ENCODE measurements at regions not wholly inside any gene's neighbourhood (a gene's known extent, or its start where the extent isn't known, plus 50 kb on each side); places are given as distances from the start of the nearest gene placed in this dataset.
"Not testable (repeated sequence)": the region's sequence is repeated elsewhere in the genome, so short reads cannot be mapped to it uniquely, and the experiment has no call there.

DNA sequence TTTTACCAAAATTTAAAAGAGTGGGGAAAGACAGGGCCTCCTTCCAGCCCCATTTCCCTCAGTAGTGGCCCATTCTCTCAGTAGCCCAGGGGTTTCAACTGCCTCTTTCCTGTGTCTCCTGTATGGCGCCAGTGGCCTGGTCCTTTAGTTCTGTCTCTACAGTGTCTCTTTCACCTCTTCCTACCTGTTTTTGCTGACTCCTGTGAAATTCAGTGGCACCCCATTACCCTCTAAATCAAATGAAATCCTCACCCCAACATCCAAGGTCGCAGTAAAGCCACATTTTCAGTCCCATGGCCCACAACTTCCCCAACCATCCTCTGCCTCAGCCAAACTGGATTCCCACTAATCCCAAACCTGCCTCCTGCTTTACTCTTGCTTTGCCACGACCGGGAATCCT is 200.7 kb downstream of the IPMK start:
- no peak for DNase-seq (ENCODE audit: low read depth)

GRCh38 chr10:58066126-58066525 is 201.6 kb downstream of the IPMK start:
- DNase-seq (ENCODE audit: low read depth), result no peak

GRCh38 chr10:58065529-58065815 is 202.2 kb downstream of the IPMK start:
- no peak for DNase-seq (ENCODE audit: low read depth)

DNA sequence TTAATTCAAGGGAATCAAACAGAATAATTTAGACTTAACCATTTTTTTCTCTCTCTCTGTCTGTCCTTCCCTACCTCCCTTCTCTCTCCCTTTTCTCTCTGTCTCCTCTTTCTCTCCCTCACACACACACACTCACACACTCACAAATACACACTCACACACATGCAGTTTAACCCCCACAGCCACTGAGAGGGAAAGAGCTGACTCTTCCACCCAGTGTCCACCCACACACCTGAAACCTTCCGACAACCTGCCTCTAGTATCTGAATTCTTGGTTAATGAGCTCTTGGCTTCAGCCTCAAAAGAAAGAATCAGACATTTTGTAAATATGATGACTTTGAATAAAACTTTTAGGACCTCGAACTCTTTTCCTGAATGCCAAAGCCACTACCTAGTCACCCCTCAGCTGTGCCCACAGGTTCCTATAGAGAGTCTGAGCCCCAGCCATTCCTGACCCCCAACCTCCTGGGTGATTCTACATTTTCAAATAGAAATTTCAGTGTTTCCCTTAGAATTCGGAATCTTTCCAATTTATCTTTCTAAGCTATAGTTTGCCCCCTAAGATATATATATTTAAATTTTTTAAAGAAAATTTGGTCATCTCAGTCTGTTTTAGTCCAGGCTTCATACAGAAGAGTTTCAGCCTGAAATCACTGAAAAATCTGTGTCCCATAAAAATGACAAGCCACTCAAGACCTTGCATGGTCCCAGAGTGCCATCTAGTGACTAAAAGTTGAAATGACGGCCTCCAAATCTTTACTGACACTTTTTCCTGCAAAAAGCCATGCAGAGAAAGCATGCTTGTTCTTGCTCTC is 202.8 kb downstream of the IPMK start:
- peak; percentile 61 for DNase-seq (ENCODE audit: low read depth)

DNA sequence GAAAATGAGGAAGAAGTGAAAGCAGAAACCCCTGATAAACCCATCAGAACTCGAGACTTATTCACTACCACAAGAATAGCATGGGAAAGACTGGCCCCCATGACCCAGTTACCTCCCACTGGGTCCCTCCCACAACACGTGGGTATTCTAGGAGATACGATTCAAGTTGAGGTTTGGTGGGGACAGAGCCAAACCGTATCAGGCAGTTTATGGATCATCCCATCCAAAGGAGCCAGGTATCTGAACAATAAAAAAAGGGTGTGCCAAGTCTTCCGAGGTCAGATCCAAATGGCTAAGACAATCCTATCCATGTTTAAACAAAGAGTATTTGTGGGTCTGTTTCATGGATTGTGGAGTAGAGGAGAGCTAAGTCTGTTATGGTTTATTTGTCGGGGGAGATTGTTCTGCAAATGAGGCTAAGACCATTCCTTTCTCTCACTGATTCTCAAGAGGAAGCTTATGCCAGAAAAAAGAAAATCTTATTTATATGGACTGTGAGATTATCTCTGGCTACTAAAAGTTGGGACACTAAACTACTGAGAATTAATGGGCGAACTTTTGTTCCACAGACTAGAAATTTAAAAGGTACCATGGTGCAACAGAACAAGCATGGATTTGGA is 203.7 kb downstream of the IPMK start:
- DNase-seq (ENCODE audit: low read depth), result no peak

GRCh38 chr10:58058683-58059082 is 209.0 kb downstream of the IPMK start:
- DNase-seq (ENCODE audit: low read depth), result not testable (repeated sequence)

DNA sequence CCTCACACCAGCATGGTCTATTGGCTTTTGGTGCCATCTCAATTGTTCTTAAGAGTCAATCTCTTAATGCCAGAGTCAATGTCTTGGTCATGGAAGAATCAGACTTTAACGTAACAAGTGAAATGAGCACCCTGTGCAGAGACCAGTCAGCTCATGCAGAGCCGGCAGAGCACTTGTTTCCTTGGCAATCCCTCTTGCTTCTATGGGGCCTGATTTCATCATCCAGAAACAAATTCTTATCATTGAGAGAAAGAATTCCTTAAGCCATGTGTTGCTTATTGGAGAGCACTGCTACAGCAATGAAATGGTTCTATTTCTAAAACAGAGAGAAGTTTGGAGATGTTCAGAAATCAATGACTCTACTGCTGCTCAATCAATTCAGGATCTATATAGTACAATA is 212.8 kb downstream of the IPMK start:
- DNase-seq (ENCODE audit: low read depth), result no peak

GRCh38 chr10:58052772-58053171 is 214.9 kb downstream of the IPMK start:
- DNase-seq (ENCODE audit: low read depth), result peak; percentile 28

GRCh38 chr10:58050575-58050974 is 217.1 kb downstream of the IPMK start:
- no peak for DNase-seq (ENCODE audit: low read depth)

GRCh38 chr10:58048936-58049335 is 218.8 kb downstream of the IPMK start:
- DNase-seq (ENCODE audit: low read depth), result no peak

GRCh38 chr10:58044072-58044471 is 223.6 kb downstream of the IPMK start:
- DNase-seq (ENCODE audit: low read depth), result peak; percentile 67

DNA sequence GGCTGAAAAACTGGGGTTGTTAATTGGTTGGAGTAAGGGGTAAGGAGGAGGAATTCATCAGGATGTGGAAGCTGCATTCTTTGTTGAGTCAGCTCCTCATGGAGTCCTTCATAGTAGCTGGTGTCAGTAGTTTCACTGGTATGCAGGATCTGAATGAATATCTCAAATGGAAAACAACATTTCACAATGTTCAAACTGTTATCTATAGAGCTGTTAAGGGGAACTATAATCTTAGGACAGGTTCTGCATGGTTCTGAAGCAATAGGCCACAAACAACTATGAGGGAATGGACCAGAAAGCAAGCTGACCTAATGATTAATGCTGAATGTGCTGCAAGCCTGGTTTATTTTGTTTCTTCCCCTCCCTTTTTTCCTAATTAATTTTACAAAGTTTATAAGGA is 225.8 kb downstream of the IPMK start:
- DNase-seq (ENCODE audit: low read depth), result no peak

DNA sequence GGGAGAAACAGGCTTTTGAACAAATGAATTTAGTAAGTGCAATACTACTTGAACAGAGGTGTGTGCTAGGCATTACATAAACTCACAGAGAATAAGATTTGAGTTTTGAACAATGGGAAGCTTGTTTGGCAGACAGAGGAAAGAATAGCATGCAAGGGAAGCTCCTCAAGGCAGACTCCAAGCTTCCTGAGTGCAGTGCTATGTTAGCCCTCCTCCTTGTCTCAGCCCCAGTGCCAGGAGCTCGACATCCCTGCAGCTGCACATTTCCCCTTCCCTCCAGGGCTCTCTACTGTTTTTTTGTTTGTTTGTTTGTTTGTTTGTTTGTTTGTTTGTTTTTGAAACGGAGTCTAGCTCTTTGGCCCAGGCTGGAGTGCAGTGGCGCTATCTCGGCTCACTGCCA is 237.5 kb downstream of the IPMK start:
- DNase-seq (ENCODE audit: low read depth), result no peak

DNA sequence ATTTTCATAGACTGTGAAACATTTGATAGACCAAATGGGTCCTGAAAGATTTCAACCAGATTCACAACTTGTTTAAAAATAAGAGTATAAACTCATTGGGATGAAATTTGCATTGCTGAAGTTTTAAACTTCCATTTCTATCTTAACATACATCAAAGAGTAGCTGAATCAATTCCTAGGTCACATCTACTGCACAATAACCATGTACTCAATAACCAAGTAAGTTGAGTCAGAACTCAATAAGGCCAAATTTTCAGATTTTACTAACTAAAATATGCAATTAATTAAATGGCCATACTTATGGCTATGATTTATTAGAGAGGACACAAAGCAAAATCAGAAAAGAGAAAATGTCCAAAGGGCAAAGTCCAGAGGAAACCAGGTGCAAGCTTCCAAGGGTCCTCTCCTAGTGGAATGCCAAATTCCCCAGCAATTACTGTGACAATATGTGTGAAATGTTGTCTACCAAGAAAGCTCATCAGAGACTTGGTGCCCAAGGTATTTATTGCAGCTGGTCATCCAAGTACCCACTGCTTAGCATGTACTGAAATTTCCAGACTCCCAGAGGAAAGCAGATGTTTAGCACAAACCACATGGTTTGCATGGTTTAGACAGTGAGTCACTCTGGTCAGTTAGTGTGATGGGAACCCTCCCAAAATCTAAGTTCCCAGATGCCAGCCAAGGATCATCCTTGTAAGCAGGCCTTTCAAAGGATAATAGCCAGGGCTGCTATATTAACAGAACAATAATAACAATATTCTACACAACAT is 238.9 kb downstream of the IPMK start:
- DNase-seq (ENCODE audit: low read depth), result peak; percentile 82

DNA sequence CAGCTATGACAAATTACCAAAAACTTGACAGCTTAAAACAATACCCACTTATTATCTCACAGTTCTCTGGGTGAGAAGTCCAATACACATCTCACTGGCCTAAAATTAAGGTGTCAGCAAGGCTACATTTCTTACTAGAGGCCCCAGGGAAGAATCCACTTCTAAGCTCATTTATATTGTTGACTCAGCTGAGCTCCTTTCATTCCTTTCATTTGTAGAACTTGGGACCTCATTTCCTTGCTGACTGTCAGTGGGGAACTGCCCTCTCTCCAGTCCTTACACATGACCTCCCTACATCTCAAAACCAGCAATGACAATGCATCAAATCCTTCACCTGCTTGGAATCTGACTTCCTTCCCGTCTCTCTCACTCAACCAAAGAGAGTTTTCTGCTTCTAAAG is 240.3 kb downstream of the IPMK start:
- DNase-seq (ENCODE audit: low read depth), result peak; percentile 17

- no peak for DNase-seq (ENCODE audit: low read depth)
Observed at GRCh38 chr10:58026036-58026435, 241.7 kb downstream of the IPMK start.

DNA sequence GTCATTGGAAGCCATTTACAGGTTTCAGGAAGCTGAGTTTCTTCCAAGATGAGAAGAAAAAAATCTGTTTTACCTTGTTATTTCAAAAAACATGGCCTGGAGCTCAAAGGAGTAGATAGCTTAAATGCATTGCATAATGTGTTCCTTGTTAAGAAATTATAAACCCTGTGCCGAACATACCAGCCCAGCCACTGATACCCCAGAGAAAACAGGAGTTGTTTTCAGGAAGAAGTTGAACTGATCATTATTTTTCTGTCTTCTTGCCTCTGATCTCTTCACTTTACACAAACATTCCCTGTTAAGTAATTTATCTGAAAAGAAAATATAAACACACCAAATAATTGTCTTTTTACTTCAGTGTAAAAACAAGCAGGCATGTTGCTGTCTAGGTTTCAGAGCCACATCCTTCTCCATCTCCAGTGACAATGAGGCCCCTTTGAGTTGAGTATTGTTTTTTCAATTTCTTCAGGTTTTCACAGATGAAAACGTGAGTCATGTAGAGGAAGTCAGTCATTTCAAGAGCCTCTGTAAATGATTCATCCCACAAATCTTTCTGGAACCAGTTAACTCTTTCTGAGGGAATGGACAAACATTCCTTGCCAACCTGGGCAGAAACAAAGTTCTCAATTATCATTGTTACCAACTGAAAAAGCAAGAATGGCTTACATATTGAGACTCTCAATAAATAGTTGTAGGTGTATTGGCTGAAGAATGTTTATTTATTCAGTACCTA is 244.2 kb downstream of the IPMK start:
- DNase-seq (ENCODE audit: low read depth), result peak; percentile 99

- DNase-seq (ENCODE audit: low read depth), result no peak
Observed at GRCh38 chr10:58019863-58020537, 247.7 kb downstream of the IPMK start.

DNA sequence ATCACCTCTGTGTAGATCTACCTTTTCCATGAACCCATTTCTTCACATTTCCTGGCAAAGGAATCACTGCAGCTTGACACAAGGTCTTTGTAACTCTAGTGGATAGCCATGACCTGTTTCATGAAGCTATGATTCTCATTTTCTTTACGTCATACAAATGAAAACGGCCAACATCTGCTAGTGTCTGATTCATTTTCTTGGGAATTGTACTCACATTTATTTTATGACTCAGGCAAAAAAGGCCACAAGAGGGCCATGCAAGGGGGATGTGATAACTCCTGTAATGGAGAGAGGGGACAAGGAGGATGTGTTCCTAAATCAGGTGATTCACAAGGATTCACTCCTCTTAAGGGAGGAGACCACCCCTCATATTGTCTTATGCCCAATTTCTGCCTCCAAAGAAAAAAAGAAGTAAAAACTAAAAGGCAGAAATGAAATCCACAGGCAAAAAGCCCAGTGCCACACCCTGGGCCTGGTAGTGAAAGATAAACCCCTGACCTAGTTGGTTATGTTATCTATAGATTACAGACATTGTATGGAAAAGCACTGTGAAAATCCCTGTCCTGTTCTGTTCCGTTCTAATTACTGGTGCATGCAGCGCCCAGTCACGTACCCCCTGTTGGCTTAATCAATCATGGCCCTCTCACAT is 249.9 kb downstream of the IPMK start:
- peak; percentile 12 for DNase-seq (ENCODE audit: low read depth)

GRCh38 chr10:58016614-58017013 is 251.1 kb downstream of the IPMK start:
- DNase-seq (ENCODE audit: low read depth), result no peak

GRCh38 chr10:58014436-58014835 is 253.3 kb downstream of the IPMK start:
- peak; percentile 7 for DNase-seq (ENCODE audit: low read depth)
